ENCODE measurements at regions not wholly inside any gene's neighbourhood (a gene's known extent, or its start where the extent isn't known, plus 50 kb on each side); places are given as distances from the start of the nearest gene placed in this dataset.
A peak's percentile ranks its signal among the peaks of the same experiment; 100 is the strongest.

- no peaks in the 10 kb centered on the region for H3K27me3 ChIP-seq
- H3K9me3 ChIP-seq = no peaks in the 10 kb centered on the region
- no peaks in the 10 kb centered on the region for H3K36me3 ChIP-seq
- no peak for FAIRE-seq
- no peak for ATAC-seq
- no peak for TF ChIP-seq CTCF (IDR thresholded peaks at IDR 0.05)
- intact Hi-C loops (cut with DNase I) = no loop called here
- no peaks in the 10 kb centered on the region for H3K4me1 ChIP-seq
- no peak overlapping the region for H3K4me3 ChIP-seq
- no peak overlapping the region for H3K27ac ChIP-seq
- DNase-seq = no peak
- 85 to 90% methylated on average over 10 of the region's 10 CpGs for WGBS, 2 donors
These were observed 57.2 kb upstream of the GPR6 start for GRCh38 chr6:109920911-109921310.

DNA sequence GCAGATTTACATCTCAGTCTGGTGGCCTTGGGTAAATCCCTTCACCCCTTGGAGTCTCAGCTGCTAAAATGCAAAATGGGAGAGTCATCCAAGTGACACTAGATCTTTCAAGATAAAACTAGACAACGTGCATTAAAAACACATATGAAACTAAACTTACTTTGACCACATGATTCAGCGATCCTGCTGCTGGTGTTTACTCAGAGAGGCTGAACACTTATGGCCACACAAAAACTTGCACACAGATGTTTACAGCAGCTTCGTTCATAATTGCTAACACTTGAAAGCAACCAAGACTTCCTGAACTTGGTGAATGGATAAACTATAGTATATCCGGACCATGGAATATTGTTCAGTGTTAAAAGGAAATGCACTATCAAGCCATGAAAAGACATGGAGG lies 55.3 kb upstream of the GPR6 start:
- H3K27me3 ChIP-seq = no peaks in the 10 kb centered on the region
- FAIRE-seq = no peak
- H3K9me3 ChIP-seq = no peaks in the 10 kb centered on the region
- no peak overlapping the region for H3K4me3 ChIP-seq
- 28 to 41% methylated on average over 4 of the region's 4 CpGs for WGBS, 2 donors
- intact Hi-C loops (cut with DNase I) = no loop called here
- no peak for ATAC-seq
- H3K36me3 ChIP-seq = no peaks in the 10 kb centered on the region
- no peak for TF ChIP-seq CTCF (IDR thresholded peaks at IDR 0.05)
- no peak overlapping the region for H3K27ac ChIP-seq
- no peaks in the 10 kb centered on the region for H3K4me1 ChIP-seq
- no peak for DNase-seq

- no peak for TF ChIP-seq CTCF (IDR thresholded peaks at IDR 0.05)
- H3K36me3 ChIP-seq = no peaks in the 10 kb centered on the region
- no peaks in the 10 kb centered on the region for H3K4me1 ChIP-seq
- no peaks in the 10 kb centered on the region for H3K9me3 ChIP-seq
- FAIRE-seq (no peak), ATAC-seq (peak in 1 of 4 donors; percentile 25), DNase-seq (no peak)
- WGBS, 2 donors = 36% methylated on average over 3 of the region's 3 CpGs
- intact Hi-C loops (cut with DNase I) = no loop called here
- no peak overlapping the region for H3K4me3 ChIP-seq
- H3K27me3 ChIP-seq = no peaks in the 10 kb centered on the region
- H3K27ac ChIP-seq = no peak overlapping the region
These were observed 53.0 kb upstream of the GPR6 start for GRCh38 chr6:109925075-109925474.

DNA sequence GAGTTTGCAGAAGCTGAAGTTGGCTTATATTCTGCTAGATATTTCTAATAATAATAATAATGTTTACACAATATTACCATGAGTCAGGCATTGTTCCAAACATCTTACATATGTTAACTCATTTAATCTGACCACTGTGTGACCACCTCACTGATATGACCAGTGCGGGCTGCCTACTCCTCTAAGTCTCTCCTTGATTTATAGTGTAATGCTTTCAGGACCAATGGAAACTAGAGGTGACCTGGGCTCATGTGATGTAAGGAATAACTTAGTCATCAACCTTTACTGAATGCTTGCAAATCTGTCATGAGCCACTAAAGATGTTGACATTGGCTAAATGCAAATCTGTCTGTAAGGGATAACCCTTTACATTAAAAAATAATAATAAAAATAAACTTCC lies 51.1 kb upstream of the GPR6 start:
- no peaks in the 10 kb centered on the region for H3K27me3 ChIP-seq
- H3K36me3 ChIP-seq = no peaks in the 10 kb centered on the region
- H3K9me3 ChIP-seq = no peaks in the 10 kb centered on the region
- no peak for FAIRE-seq
- ATAC-seq = no peak
- no peak for DNase-seq
- intact Hi-C loops (cut with DNase I) = no loop called here
- TF ChIP-seq CTCF (IDR thresholded peaks at IDR 0.05) = no peak
- no peaks in the 10 kb centered on the region for H3K4me1 ChIP-seq
- 87 to 92% methylated on average over 1 of the region's 1 CpG for WGBS, 2 donors
- no peak overlapping the region for H3K4me3 ChIP-seq
- H3K27ac ChIP-seq = no peak overlapping the region

Data from pancreas (tissue), 10 donors.